HCT116 (cell line): ENCODE measurements at regions not wholly inside any gene's neighbourhood (a gene's known extent, or its start where the extent isn't known, plus 50 kb on each side); places are given as distances from the start of the nearest gene placed in this dataset.

Experiments used
- ATAC-seq: fragments of 200-7000 bp; cut with Tn5 transposase; 2 replicates; pipeline ENCODE4 v1.9.1; 2020; ENCODE audit warnings: mild to moderate bottlenecking, moderate library complexity
- BruUV-seq: library from RNA; stranded (reverse); fragments of 400-500 nt; replicated peaks from 2 replicates; lab custom pipeline; 2021; lab: Mats Ljungman, UMichigan
- CTCF ChIA-PET: fragments of 300-600 bp; sonication (Branson Sonifier 250); formaldehyde crosslinking; loops from one replicate; lab custom pipeline; 2021; ENCODE audit warnings: antibody characterized with exemption; lab: Charles Lee
- POLR2A ChIA-PET: fragments of 300-600, 350-600 bp; sonication (Branson Sonifier 250); formaldehyde crosslinking; loops from one replicate; lab custom pipeline; 2021; ENCODE audit warnings: antibody characterized with exemption; lab: Charles Lee
- RAD21 ChIA-PET, 2 experiments: fragments of 300-600 bp; sonication (Branson Sonifier 250); formaldehyde crosslinking; loops; one replicate each; lab custom pipeline; 2023; ENCODE audit warnings: low total read pairs in 2 of 2; ENCODE audit not compliant: uncharacterized antibody in 2 of 2, unreplicated experiment in 2 of 2, low non-redundant PET in 1 of 2; lab: Charles Lee
- DNase-seq: peaks from one replicate; pipeline ENCODE4 v3.0.0-alpha.2; 2010; ENCODE audit warnings: low read depth, low spot score
- H2AFZ ChIP-seq: fragments of 200-600 bp; shearing (Covaris generic), sonication (generic); 2 replicates; pipeline ENCODE4 v1.6.1; 2017; ENCODE audit warnings: low read depth, mixed run types, mixed read lengths, antibody characterized with exemption, low read length; ENCODE audit not compliant: poor library complexity, severe bottlenecking
- H3K27ac ChIP-seq: 2 replicates; pipeline ENCODE4 v1.5.1; 2012; ENCODE audit warnings: low read depth, low read length
- H3K27me3 ChIP-seq: fragments of 200-600 bp; sonication (generic); 2 replicates; pipeline ENCODE4 v1.6.1; 2016; ENCODE audit warnings: mixed run types, low read length, mixed read lengths; ENCODE audit not compliant: insufficient read depth
- H3K36me3 ChIP-seq, 2 experiments: fragments of 200-500 bp in 1 of 2; fragments of 200-600 bp in 1 of 2; sonication (Bioruptor generic) in 1 of 2; sonication (generic) in 1 of 2; 2 replicates each; pipeline versions ENCODE4 v1.5.1 to v1.6.1; 2014 to 2016; ENCODE audit warnings: low read length in 2 of 2, inconsistent platforms in 1 of 2, mixed read lengths in 1 of 2, mixed run types in 1 of 2; ENCODE audit not compliant: insufficient read depth in 2 of 2, control insufficient read depth in 1 of 2
- H3K4me1 ChIP-seq, 2 experiments: fragments of 200-600 bp in 1 of 2; sonication (generic) in 1 of 2; 2 replicates each; pipeline versions ENCODE4 v1.5.1 to v1.6.1; 2012 to 2017; ENCODE audit warnings: low read length in 2 of 2, inconsistent platforms in 1 of 2, mild to moderate bottlenecking in 1 of 2, mixed read lengths in 1 of 2, mixed run types in 1 of 2, moderate library complexity in 1 of 2; ENCODE audit not compliant: insufficient read depth in 2 of 2, control insufficient read depth in 1 of 2
- H3K4me2 ChIP-seq: fragments of 200-600 bp; sonication (generic); 2 replicates; pipeline ENCODE4 v1.6.1; 2017; ENCODE audit warnings: mixed run types, low read length, mixed read lengths
- H3K4me3 ChIP-seq, 2 experiments: fragments of 200-600 bp in 1 of 2; sonication (generic) in 1 of 2; replicated peaks in 1 of 2; 2 replicates each; pipeline ENCODE4 v1.5.1; 2011 to 2016; ENCODE audit warnings: low read length in 2 of 2, control low read depth in 1 of 2, low read depth in 1 of 2, mild to moderate bottlenecking in 1 of 2, mixed read lengths in 1 of 2, mixed run types in 1 of 2
- H3K79me2 ChIP-seq: fragments of 200-600 bp; sonication (generic); 2 replicates; pipeline ENCODE4 v1.6.1; 2017; ENCODE audit warnings: mild to moderate bottlenecking, mixed run types, low read length, moderate library complexity, mixed read lengths; ENCODE audit not compliant: insufficient read depth
- H3K9ac ChIP-seq: fragments of 200-600 bp; sonication (generic); 2 replicates; pipeline ENCODE4 v1.6.1; 2016; ENCODE audit warnings: low read length, mixed read lengths
- H3K9me2 ChIP-seq: fragments of 200-600 bp; sonication (generic), shearing (Covaris generic); 2 replicates; pipeline ENCODE4 v1.6.1; 2017; ENCODE audit warnings: mixed run types, mild to moderate bottlenecking, moderate library complexity; ENCODE audit not compliant: insufficient read depth
- H3K9me3 ChIP-seq, 2 experiments: fragments of 200-500 bp in 1 of 2; fragments of 200-600 bp in 1 of 2; sonication (Bioruptor generic) in 1 of 2; sonication (generic) in 1 of 2; 2 replicates each; pipeline ENCODE4 v1.6.1; 2014 to 2017; ENCODE audit warnings: low read length in 2 of 2, mixed read lengths in 2 of 2, inconsistent platforms in 1 of 2, low read depth in 1 of 2, mild to moderate bottlenecking in 1 of 2, mixed run types in 1 of 2, moderate library complexity in 1 of 2; ENCODE audit not compliant: control insufficient read depth in 1 of 2, insufficient read depth in 1 of 2
- H4K20me1 ChIP-seq: fragments of 200-600 bp; sonication (generic), shearing (Covaris generic); 2 replicates; pipeline ENCODE4 v1.6.1; 2017; ENCODE audit warnings: mixed run types, mild to moderate bottlenecking, moderate library complexity; ENCODE audit not compliant: insufficient read depth
- CBX3 ChIP-seq: IDR thresholded peaks from 2 replicates; pipeline ENCODE4 v1.6.1; 2012; ENCODE audit warnings: low read depth
- CEBPB ChIP-seq: IDR thresholded peaks from 2 replicates; pipeline ENCODE4 v1.6.1; 2012; ENCODE audit warnings: low read depth
- ELF1 ChIP-seq: IDR thresholded peaks from 2 replicates; pipeline ENCODE4 v1.6.1; 2012; ENCODE audit warnings: low read depth, borderline replicate concordance
- JUND ChIP-seq: IDR thresholded peaks from 2 replicates; pipeline ENCODE4 v1.6.1; 2012
- POLR2A ChIP-seq: IDR thresholded peaks from 2 replicates; pipeline ENCODE4 v1.7.0; 2011; ENCODE audit warnings: borderline replicate concordance; ENCODE audit not compliant: insufficient read depth, insufficient read length; ENCODE audit errors: extremely low read depth
- POLR2AphosphoS5 ChIP-seq: IDR thresholded peaks from 2 replicates; pipeline ENCODE4 v1.6.1; 2011; ENCODE audit warnings: mild to moderate bottlenecking, low read depth, low read length, moderate library complexity
- RAD21 ChIP-seq: IDR thresholded peaks from 2 replicates; pipeline ENCODE4 v1.6.1; 2012; ENCODE audit warnings: low read depth, mild to moderate bottlenecking
- SIN3A ChIP-seq: IDR thresholded peaks from 2 replicates; pipeline ENCODE4 v1.6.1; 2012; ENCODE audit warnings: low read depth
- SP1 ChIP-seq: IDR thresholded peaks from 2 replicates; pipeline ENCODE4 v1.6.1; 2012; ENCODE audit warnings: low read depth
- SRF ChIP-seq: IDR thresholded peaks from 2 replicates; pipeline ENCODE4 v1.6.1; 2012; ENCODE audit warnings: low read depth
- TCF7L2 ChIP-seq: IDR thresholded peaks from 2 replicates; pipeline ENCODE4 v1.7.0; 2011; ENCODE audit warnings: borderline replicate concordance, inconsistent platforms; ENCODE audit not compliant: insufficient read depth, insufficient read length; ENCODE audit errors: extremely low read depth
- YY1 ChIP-seq: IDR thresholded peaks from 2 replicates; pipeline ENCODE4 v1.6.1; 2011; ENCODE audit warnings: low read length, low read depth, moderate library complexity, mild to moderate bottlenecking; ENCODE audit not compliant: insufficient replicate concordance; ENCODE audit errors: extremely low read depth
- ZBTB33 ChIP-seq: IDR thresholded peaks from 2 replicates; pipeline ENCODE4 v1.6.1; 2011; ENCODE audit warnings: mild to moderate bottlenecking, low read length, moderate library complexity; ENCODE audit not compliant: insufficient replicate concordance; ENCODE audit errors: extremely low read depth
- ZFX ChIP-seq: fragments of 450-650 bp; IDR thresholded peaks from 2 replicates; pipeline ENCODE4 v1.6.1; 2017
- intact Hi-C: fragments of 100-400 bp; cut with micrococcal nuclease; formaldehyde crosslinking; loops from 2 replicates; pipeline ENCODE4 v1.10.0; 2022
- TF ChIP-seq, protein P1 (sequence below), 3 experiments: fragments of 200-600 bp in 1 of 3; sonication (generic) in 1 of 3; IDR thresholded peaks in 2 of 3; conservative IDR thresholded peaks in 1 of 3; 2 replicates each; pipeline ENCODE4 v1.5.1; 2012 to 2017; ENCODE audit warnings: low read depth in 2 of 3, low read length in 2 of 3, antibody characterized with exemption in 1 of 3, borderline replicate concordance in 1 of 3, control low read depth in 1 of 3, mild to moderate bottlenecking in 1 of 3, mixed read lengths in 1 of 3, mixed run types in 1 of 3, moderate library complexity in 1 of 3; ENCODE audit not compliant: insufficient read depth in 1 of 3

DNA sequence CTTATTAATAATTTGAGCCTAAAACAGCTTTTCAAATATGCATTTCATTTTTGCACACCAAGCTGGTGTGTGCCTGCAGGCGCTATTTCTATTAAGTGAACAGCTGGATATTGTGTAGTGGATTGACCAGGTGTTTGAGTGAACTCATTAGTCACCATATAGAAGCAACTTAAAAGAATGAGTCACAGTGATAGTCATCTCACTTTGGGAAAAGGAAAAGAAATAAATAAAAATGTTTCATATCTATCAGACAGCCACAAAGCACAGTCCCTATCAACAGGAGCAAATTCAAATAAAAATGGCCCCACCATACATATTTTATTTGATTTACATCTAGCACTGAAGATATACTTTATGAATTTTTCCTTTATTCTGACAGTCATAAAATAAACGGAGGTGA, 456.5 kb upstream of the CDH9 start:
- Histone ChIP-seq H3K27me3 (no peaks in the 10 kb centered on the region), H3K79me2 (no peaks in the 10 kb centered on the region), H3K36me3 (no peaks in the 10 kb centered on the region; a peak in 1 of 4 replicates), H3K4me2 (no peak overlapping the region), H3K9me3 (peaks cover 14 to 19% of the 10 kb centered on the region in 2 experiments; a peak in 2 of 4 replicates), H3K4me1 (no peaks in the 10 kb centered on the region), H4K20me1 (no peaks in the 10 kb centered on the region), H2AFZ (no peak overlapping the region), H3K9ac (no peak overlapping the region), H3K4me3 (no peak overlapping the region), H3K27ac (no peak overlapping the region), H3K9me2 (no peaks in the 10 kb centered on the region)
- no TSS peak for BruUV-seq
- POLR2A ChIA-PET, result no interaction called here
- DNase-seq (no peak), ATAC-seq (no peak)
- RAD21 ChIA-PET, result no interaction called here
- CTCF ChIA-PET, result no interaction called here
- TF ChIP-seq, protein P1, sequence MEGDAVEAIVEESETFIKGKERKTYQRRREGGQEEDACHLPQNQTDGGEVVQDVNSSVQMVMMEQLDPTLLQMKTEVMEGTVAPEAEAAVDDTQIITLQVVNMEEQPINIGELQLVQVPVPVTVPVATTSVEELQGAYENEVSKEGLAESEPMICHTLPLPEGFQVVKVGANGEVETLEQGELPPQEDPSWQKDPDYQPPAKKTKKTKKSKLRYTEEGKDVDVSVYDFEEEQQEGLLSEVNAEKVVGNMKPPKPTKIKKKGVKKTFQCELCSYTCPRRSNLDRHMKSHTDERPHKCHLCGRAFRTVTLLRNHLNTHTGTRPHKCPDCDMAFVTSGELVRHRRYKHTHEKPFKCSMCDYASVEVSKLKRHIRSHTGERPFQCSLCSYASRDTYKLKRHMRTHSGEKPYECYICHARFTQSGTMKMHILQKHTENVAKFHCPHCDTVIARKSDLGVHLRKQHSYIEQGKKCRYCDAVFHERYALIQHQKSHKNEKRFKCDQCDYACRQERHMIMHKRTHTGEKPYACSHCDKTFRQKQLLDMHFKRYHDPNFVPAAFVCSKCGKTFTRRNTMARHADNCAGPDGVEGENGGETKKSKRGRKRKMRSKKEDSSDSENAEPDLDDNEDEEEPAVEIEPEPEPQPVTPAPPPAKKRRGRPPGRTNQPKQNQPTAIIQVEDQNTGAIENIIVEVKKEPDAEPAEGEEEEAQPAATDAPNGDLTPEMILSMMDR (IDR thresholded peaks at IDR 0.05 in 2 of 3, conservative IDR thresholded peaks at IDR 0.05 in 1 of 3; ENCODE audit: borderline replicate concordance in 1 of 3, insufficient read depth in 1 of 3, low read depth in 2 of 3, low read length in 2 of 3), result no peak
- no peak for TF ChIP-seq SIN3A
- no peak for TF ChIP-seq ZBTB33
- no peak for TF ChIP-seq RAD21
- no peak for TF ChIP-seq SP1
- no peak for TF ChIP-seq TCF7L2
- TF ChIP-seq ELF1, result no peak
- TF ChIP-seq YY1, result no peak
- TF ChIP-seq POLR2AphosphoS5, result no peak
- TF ChIP-seq CBX3, result no peak
- no peak for TF ChIP-seq JUND
- TF ChIP-seq CEBPB, result no peak
- TF ChIP-seq SRF, result no peak
- TF ChIP-seq POLR2A, result no peak
- no peak for TF ChIP-seq ZFX
- intact Hi-C loops, result no loop called here
